ENCODE measurements at regions not wholly inside any gene's neighbourhood (a gene's known extent, or its start where the extent isn't known, plus 50 kb on each side); places are given as distances from the start of the nearest gene placed in this dataset.

DNA sequence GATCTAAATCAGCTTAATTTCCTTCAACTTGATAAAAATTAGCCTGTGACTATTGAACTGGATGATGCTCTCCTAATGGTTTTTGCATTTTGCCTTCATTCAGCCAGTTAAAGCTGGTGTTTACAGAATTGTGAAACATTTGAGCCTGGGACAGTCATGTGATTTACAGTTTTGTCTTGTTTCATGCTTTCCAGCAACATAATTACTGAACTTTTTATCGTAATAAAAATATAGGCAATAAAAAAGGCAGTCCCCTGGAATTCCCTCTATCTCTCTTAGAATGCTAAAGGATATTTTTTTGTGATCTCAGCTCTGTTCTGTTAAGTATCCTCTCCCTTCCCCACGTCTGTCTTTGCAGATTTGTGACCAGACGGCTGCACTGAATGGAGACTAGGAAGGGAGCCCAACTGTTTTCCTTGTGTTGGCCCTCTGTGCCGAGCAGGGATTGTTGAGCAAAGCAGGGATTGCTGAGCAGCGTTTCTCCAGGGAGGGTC lies 70.3 kb upstream of the RGL1 start:
- Histone ChIP-seq H3K27me3 (ENCODE audit: control insufficient read depth in 4 of 4, insufficient read depth in 4 of 4, low read length in 3 of 4) (no peaks in the 10 kb centered on the region), H3K36me3 (ENCODE audit: control insufficient read depth in 4 of 4, insufficient read depth in 3 of 4, low read depth in 1 of 4, low read length in 3 of 4) (no peaks in the 10 kb centered on the region), H3K27ac (ENCODE audit: low read depth in 1 of 2, low read length in 2 of 2) (peak overlapping the region; percentile 21 to 64), H3K9ac (ENCODE audit: low read depth in 1 of 2, low read length in 2 of 2) (no peak overlapping the region), H3K4me1 (ENCODE audit: control insufficient read depth in 4 of 4, insufficient read depth in 4 of 4, low read length in 3 of 4) (peaks cover 0 to 3% (median 3%) of the 10 kb centered on the region in 4 donors), H3K9me3 (ENCODE audit: control insufficient read depth in 4 of 4, low read length in 3 of 4) (no peaks in the 10 kb centered on the region), H3K4me3 (ENCODE audit: low read depth in 1 of 3, low read length in 3 of 3) (peak overlapping the region in 1 of 3 donors; percentile 24)
- 23% methylated on average over 5 of the region's 5 CpGs for WGBS
- no peak for DNase-seq (ENCODE audit: low spot score)
- TF ChIP-seq FOXA1 (IDR thresholded peaks at IDR 0.05) (peak; percentile 69), HNF4A (conservative IDR thresholded peaks at IDR 0.05) (peak in 1 of 2 donors; percentile 40), JUND (IDR thresholded peaks at IDR 0.05) (no peak), FOXA2 (IDR thresholded peaks at IDR 0.05) (peak; percentile 73), SP1 (IDR thresholded peaks at IDR 0.05) (no peak), YY1 (IDR thresholded peaks at IDR 0.05) (peak; percentile 73), RXRA (IDR thresholded peaks at IDR 0.05) (peak in 1 of 2 donors; percentile 20), RAD21 (IDR thresholded peaks at IDR 0.05) (peak; percentile 19 to 29)
- TF ChIP-seq, protein P1, sequence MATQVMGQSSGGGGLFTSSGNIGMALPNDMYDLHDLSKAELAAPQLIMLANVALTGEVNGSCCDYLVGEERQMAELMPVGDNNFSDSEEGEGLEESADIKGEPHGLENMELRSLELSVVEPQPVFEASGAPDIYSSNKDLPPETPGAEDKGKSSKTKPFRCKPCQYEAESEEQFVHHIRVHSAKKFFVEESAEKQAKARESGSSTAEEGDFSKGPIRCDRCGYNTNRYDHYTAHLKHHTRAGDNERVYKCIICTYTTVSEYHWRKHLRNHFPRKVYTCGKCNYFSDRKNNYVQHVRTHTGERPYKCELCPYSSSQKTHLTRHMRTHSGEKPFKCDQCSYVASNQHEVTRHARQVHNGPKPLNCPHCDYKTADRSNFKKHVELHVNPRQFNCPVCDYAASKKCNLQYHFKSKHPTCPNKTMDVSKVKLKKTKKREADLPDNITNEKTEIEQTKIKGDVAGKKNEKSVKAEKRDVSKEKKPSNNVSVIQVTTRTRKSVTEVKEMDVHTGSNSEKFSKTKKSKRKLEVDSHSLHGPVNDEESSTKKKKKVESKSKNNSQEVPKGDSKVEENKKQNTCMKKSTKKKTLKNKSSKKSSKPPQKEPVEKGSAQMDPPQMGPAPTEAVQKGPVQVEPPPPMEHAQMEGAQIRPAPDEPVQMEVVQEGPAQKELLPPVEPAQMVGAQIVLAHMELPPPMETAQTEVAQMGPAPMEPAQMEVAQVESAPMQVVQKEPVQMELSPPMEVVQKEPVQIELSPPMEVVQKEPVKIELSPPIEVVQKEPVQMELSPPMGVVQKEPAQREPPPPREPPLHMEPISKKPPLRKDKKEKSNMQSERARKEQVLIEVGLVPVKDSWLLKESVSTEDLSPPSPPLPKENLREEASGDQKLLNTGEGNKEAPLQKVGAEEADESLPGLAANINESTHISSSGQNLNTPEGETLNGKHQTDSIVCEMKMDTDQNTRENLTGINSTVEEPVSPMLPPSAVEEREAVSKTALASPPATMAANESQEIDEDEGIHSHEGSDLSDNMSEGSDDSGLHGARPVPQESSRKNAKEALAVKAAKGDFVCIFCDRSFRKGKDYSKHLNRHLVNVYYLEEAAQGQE (IDR thresholded peaks at IDR 0.05): peak; percentile 90

DNA sequence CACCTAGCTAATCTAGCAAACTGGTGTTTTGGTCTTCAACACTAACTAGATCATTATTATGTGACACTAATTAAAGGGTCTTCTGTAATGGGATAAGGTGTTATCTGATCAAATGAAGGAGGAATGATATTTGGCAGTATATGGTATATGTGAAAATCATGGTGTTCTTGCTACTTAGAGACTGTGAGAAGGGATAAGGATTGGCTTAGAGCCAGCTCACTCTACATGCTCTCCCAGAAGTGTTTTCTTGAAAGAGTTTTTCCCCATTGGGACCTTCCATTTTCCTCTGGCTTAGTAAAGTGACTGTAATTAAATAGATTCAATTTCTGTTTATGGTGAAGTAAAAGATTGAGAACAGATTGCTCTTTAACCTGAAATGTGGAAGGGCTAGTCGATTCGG lies 71.2 kb upstream of the RGL1 start:
- Histone ChIP-seq H3K27ac (ENCODE audit: low read depth in 1 of 2, low read length in 2 of 2) (no peak overlapping the region), H3K9me3 (ENCODE audit: control insufficient read depth in 4 of 4, low read length in 3 of 4) (no peaks in the 10 kb centered on the region), H3K9ac (ENCODE audit: low read depth in 1 of 2, low read length in 2 of 2) (no peak overlapping the region), H3K27me3 (ENCODE audit: control insufficient read depth in 4 of 4, insufficient read depth in 4 of 4, low read length in 3 of 4) (no peaks in the 10 kb centered on the region), H3K4me1 (ENCODE audit: control insufficient read depth in 4 of 4, insufficient read depth in 4 of 4, low read length in 3 of 4) (peaks cover 0 to 3% (median 3%) of the 10 kb centered on the region in 4 donors), H3K4me3 (ENCODE audit: low read depth in 1 of 3, low read length in 3 of 3) (no peak overlapping the region), H3K36me3 (ENCODE audit: control insufficient read depth in 4 of 4, insufficient read depth in 3 of 4, low read depth in 1 of 4, low read length in 3 of 4) (no peaks in the 10 kb centered on the region)
- 99% methylated on average over 2 of the region's 2 CpGs for WGBS
- TF ChIP-seq FOXA2 (IDR thresholded peaks at IDR 0.05) (no peak), RAD21 (IDR thresholded peaks at IDR 0.05) (no peak), SP1 (IDR thresholded peaks at IDR 0.05) (no peak), TAF1 (conservative IDR thresholded peaks at IDR 0.05) (no peak), EGR1 (IDR thresholded peaks at IDR 0.05; ENCODE audit: low read depth in 2 of 2) (no peak), YY1 (IDR thresholded peaks at IDR 0.05) (no peak), JUND (IDR thresholded peaks at IDR 0.05) (no peak), RXRA (IDR thresholded peaks at IDR 0.05) (no peak), HNF4G (IDR thresholded peaks at IDR 0.05) (no peak), NR2F2 (IDR thresholded peaks at IDR 0.05) (no peak), HNF4A (conservative IDR thresholded peaks at IDR 0.05) (no peak), FOXA1 (IDR thresholded peaks at IDR 0.05) (no peak), GABPA (IDR thresholded peaks at IDR 0.05 in 1 of 2, conservative IDR thresholded peaks at IDR 0.05 in 1 of 2) (no peak)
- TF ChIP-seq, protein P2, sequence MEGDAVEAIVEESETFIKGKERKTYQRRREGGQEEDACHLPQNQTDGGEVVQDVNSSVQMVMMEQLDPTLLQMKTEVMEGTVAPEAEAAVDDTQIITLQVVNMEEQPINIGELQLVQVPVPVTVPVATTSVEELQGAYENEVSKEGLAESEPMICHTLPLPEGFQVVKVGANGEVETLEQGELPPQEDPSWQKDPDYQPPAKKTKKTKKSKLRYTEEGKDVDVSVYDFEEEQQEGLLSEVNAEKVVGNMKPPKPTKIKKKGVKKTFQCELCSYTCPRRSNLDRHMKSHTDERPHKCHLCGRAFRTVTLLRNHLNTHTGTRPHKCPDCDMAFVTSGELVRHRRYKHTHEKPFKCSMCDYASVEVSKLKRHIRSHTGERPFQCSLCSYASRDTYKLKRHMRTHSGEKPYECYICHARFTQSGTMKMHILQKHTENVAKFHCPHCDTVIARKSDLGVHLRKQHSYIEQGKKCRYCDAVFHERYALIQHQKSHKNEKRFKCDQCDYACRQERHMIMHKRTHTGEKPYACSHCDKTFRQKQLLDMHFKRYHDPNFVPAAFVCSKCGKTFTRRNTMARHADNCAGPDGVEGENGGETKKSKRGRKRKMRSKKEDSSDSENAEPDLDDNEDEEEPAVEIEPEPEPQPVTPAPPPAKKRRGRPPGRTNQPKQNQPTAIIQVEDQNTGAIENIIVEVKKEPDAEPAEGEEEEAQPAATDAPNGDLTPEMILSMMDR (IDR thresholded peaks at IDR 0.05; ENCODE audit: low read depth, low read length, missing input control): no peak
- TF ChIP-seq, protein P3, sequence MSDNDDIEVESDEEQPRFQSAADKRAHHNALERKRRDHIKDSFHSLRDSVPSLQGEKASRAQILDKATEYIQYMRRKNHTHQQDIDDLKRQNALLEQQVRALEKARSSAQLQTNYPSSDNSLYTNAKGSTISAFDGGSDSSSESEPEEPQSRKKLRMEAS (IDR thresholded peaks at IDR 0.05): no peak
- TF ChIP-seq, protein P1 (IDR thresholded peaks at IDR 0.05): no peak
- TF ChIP-seq, protein P4, sequence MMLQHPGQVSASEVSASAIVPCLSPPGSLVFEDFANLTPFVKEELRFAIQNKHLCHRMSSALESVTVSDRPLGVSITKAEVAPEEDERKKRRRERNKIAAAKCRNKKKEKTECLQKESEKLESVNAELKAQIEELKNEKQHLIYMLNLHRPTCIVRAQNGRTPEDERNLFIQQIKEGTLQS (IDR thresholded peaks at IDR 0.05): no peak
- TF ChIP-seq, protein P5, sequence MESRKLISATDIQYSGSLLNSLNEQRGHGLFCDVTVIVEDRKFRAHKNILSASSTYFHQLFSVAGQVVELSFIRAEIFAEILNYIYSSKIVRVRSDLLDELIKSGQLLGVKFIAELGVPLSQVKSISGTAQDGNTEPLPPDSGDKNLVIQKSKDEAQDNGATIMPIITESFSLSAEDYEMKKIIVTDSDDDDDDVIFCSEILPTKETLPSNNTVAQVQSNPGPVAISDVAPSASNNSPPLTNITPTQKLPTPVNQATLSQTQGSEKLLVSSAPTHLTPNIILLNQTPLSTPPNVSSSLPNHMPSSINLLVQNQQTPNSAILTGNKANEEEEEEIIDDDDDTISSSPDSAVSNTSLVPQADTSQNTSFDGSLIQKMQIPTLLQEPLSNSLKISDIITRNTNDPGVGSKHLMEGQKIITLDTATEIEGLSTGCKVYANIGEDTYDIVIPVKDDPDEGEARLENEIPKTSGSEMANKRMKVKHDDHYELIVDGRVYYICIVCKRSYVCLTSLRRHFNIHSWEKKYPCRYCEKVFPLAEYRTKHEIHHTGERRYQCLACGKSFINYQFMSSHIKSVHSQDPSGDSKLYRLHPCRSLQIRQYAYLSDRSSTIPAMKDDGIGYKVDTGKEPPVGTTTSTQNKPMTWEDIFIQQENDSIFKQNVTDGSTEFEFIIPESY (IDR thresholded peaks at IDR 0.05): no peak
- no peak for DNase-seq (ENCODE audit: low spot score)

All from liver (tissue), 8 donors.